Thoracic aorta (tissue), 2 donors: ENCODE measurements at regions not wholly inside any gene's neighbourhood (a gene's known extent, or its start where the extent isn't known, plus 50 kb on each side); places are given as distances from the start of the nearest gene placed in this dataset.

Source experiments
- ATAC-seq: fragments of 150-250 bp; one replicate; pipeline ENCODE4 v1.8.0; 2017; ENCODE audit warnings: low read depth; ENCODE audit not compliant: insufficient number of reproducible peaks, low FRiP score
- DNase-seq: peaks from one replicate; pipeline ENCODE4 v3.0.0-alpha.2; 2020; ENCODE audit warnings: low spot score
- H3K27ac ChIP-seq, 2 donors: fragments of 200-600 bp; sonication (generic); 1 replicate in 1 of 2; 2 replicates in 1 of 2; pipeline ENCODE4 v1.5.1; 2016; ENCODE audit warnings: mild to moderate bottlenecking in 2 of 2, moderate library complexity in 2 of 2
- H3K27me3 ChIP-seq: fragments of 200-600 bp; sonication (generic); replicated peaks from 2 replicates; pipeline ENCODE4 v1.6.0; 2016; ENCODE audit warnings: mild to moderate bottlenecking; ENCODE audit not compliant: insufficient read depth
- H3K36me3 ChIP-seq: fragments of 200-600 bp; sonication (generic); one replicate; pipeline ENCODE4 v1.5.1; 2016
- H3K4me1 ChIP-seq, 2 donors: fragments of 200-600 bp; sonication (generic); 1 replicate in 1 of 2; 2 replicates in 1 of 2; pipeline versions ENCODE4 v1.5.1 to v1.6.0; 2016; ENCODE audit warnings: low read depth in 2 of 2, mild to moderate bottlenecking in 1 of 2; ENCODE audit not compliant: control insufficient read depth in 1 of 2
- H3K4me3 ChIP-seq: fragments of 200-600 bp; sonication (generic); 2 replicates; pipeline ENCODE4 v1.5.1; 2016; ENCODE audit warnings: mild to moderate bottlenecking
- H3K9me3 ChIP-seq: fragments of 200-600 bp; sonication (generic); 2 replicates; pipeline ENCODE4 v1.5.1; 2016
- CTCF ChIP-seq: fragments of 200-600 bp; sonication (generic); IDR thresholded peaks from one replicate; pipeline ENCODE4 v1.5.1; 2019; ENCODE audit warnings: antibody characterized with exemption

- Histone ChIP-seq H3K4me3 (no peak overlapping the region), H3K4me1 (no peaks in the 10 kb centered on the region), H3K27ac (no peak overlapping the region), H3K9me3 (no peaks in the 10 kb centered on the region), H3K27me3 (no peaks in the 10 kb centered on the region), H3K36me3 (no peaks in the 10 kb centered on the region)
- no peak for ATAC-seq
- TF ChIP-seq CTCF = no peak
- no peak for DNase-seq
Measured at GRCh38 chr16:66294507-66294906, 72.0 kb upstream of the CDH5 start.

DNA sequence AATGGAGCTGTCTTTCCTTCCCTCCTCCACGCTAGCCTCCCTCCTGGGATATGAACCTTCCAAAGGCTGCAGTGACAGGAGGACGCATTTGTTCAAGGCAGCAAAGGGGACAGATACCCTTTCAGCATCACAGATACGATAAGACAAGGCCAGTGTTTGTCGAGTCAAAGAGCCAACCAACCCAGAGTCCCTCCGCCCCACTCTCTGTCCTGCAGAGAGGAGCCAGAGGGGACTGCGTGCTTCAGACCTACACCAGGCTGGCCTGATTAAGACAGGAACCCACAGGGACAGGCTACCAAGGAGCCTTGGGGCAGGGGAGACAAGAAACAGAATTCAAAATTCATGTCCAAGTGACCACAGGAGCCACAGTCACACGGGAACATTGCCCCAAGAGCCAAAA, 72.6 kb upstream of the CDH5 start:
- Histone ChIP-seq H3K4me3 (no peak overlapping the region), H3K4me1 (no peaks in the 10 kb centered on the region), H3K27ac (no peak overlapping the region), H3K27me3 (no peaks in the 10 kb centered on the region), H3K9me3 (no peaks in the 10 kb centered on the region), H3K36me3 (no peaks in the 10 kb centered on the region)
- DNase-seq (no peak), ATAC-seq (no peak)
- no peak for TF ChIP-seq CTCF

DNA sequence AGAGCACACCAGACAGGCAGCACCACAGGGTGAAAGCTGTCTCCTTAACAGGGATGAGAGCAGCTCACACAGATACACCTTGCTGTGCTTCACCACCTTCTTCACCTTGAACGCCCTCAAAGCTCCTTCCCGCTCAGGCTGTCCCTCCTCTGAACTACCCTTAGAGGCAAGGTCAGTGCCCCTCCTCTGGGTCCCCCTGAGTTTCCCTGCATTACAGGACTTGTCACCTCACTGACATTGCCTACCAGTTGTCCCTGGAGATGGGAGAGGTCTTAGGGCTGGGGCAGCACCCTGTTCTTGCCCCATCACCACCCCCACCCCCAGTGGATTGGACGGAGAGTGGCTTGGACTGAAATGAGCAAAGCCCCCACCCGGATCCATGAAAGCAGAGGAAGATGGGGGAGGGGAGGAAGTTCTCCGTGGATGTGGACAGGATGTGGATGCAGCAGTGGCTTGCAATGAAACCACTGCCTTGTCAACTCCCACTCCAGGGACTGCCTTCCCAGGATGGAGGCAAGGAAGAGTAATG, 73.2 kb upstream of the CDH5 start:
- ATAC-seq (no peak), DNase-seq (no peak)
- TF ChIP-seq CTCF = no peak
- no peaks in the 10 kb centered on the region for H3K27me3 ChIP-seq
- H3K36me3 ChIP-seq = no peaks in the 10 kb centered on the region
- no peak overlapping the region for H3K27ac ChIP-seq
- no peak overlapping the region for H3K4me3 ChIP-seq
- no peaks in the 10 kb centered on the region for H3K9me3 ChIP-seq
- no peaks in the 10 kb centered on the region for H3K4me1 ChIP-seq

DNA sequence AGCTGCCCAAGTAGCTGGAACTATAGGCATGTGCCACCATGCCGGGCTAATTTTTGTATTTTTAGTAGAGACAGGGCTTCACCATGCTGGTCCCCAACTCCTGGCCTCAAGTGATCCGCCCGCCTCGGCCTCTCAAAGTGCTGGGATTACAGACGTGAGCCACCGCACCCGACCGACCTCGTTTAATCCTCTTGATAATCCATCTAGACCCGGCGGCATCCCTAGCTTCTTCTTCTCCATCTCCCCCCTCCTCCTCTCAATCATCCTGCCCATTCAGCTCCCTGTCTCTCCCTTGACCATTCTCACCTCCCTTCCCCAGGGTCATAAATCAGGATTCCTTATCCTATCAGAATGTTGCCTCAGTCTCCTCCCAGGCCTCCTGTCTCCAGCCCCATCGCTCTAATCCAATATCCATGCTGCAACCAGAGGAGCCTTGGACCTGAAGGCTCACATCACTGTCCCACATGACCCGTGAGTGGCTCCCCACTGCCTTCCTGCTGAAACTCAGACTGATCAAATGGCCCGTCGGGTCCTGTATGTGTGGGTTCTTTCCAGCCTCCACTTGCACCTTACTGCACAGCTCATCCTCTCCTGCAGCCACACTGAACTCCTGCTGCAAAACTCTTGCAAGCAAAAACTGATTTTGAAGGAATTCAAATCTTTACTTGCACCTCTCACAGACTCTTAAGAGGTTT, 74.1 kb upstream of the CDH5 start:
- Histone ChIP-seq H3K9me3 (no peaks in the 10 kb centered on the region), H3K4me1 (no peaks in the 10 kb centered on the region), H3K36me3 (no peaks in the 10 kb centered on the region), H3K27me3 (no peaks in the 10 kb centered on the region), H3K27ac (no peak overlapping the region), H3K4me3 (no peak overlapping the region)
- TF ChIP-seq CTCF = no peak
- DNase-seq = no peak
- ATAC-seq = no peak

GRCh38 chr16:66291833-66292232, 74.7 kb upstream of the CDH5 start:
- no peak for DNase-seq
- H3K4me1 ChIP-seq = no peaks in the 10 kb centered on the region
- no peaks in the 10 kb centered on the region for H3K27me3 ChIP-seq
- TF ChIP-seq CTCF = no peak
- H3K36me3 ChIP-seq = no peaks in the 10 kb centered on the region
- no peak overlapping the region for H3K4me3 ChIP-seq
- H3K9me3 ChIP-seq = no peaks in the 10 kb centered on the region
- H3K27ac ChIP-seq = no peak overlapping the region
- no peak for ATAC-seq
